ENCODE measurements at regions not wholly inside any gene's neighbourhood (a gene's known extent, or its start where the extent isn't known, plus 50 kb on each side); places are given as distances from the start of the nearest gene placed in this dataset.

DNA sequence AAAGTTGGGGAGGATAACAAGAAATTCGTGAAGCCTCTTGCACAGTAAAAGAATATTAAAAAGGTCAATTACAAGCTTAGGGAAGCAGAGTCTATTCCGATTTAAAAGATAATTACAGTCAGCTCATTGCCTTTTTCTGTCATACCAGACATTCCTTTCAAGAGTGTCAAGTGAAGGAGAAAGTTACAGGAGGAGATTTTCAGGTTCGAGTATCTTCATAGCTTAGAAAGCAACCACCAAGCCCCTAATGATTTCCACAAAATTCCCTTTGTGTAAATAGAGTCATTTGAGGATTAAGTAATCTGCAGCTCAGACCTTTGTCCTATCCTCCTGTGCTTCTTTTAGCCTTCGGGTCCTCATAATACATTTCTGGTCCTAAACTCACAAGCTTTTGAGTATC, 414.9 kb downstream of the CDH2 start:
- DNase-seq (ENCODE audit: low read depth) = no peak

DNA sequence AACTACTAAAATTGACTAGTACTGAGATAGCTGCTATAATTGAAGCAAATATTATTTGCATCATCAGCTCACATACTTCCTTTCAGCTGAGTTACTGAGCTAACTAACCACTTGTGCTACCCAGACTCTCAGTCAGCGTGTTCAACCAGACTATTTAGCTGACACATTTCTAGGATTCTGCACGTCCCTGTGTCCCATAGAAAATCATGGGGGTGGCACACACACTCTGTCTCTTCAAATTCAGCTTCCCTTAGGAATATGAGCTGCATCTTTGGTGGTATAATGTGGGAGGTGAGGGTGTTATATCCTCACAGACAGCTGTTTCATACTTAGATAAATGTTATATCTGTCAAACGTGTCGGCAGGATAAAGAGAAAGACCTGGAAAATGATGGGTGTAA, 424.0 kb downstream of the CDH2 start:
- no peak for DNase-seq (ENCODE audit: low read depth)

DNA sequence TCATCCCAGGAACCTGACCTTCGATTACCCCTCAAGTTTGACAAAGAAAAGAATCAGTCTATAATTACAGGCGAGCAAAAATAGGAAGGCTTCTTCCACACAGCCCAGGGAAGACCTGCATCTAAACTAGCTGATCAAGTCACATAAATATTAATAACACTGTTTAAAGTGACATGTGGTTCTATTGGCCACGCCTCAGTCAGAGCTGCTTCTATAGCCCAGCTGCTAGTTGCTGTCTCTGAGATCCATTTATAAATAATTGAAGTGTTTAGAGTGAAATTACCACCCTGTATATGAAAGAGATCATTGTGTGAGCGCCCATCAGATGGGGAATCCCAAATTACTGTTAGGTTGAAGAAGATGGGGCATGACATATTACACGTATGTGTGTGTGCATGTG, 426.0 kb downstream of the CDH2 start:
- DNase-seq (ENCODE audit: low read depth) = no peak

DNA sequence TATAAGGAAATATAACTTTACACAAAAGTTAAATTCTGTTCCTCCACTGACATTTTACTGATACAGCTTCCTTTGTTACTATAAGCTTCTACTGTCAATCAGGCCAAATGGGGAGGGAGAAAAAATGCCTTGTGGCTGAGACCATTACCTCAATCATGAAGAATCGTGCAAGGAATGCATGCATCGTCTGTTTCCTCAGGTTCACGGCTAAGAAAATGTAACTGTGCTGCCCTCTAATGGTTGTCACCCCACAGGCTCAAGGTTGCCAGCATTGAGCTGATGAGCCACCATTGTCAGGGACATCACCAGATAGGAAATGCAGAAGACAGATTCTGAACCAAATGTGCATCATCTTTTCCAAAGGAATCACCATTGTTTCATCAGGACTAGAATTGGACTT, 426.9 kb downstream of the CDH2 start:
- DNase-seq (ENCODE audit: low read depth) = peak; percentile 18

DNA sequence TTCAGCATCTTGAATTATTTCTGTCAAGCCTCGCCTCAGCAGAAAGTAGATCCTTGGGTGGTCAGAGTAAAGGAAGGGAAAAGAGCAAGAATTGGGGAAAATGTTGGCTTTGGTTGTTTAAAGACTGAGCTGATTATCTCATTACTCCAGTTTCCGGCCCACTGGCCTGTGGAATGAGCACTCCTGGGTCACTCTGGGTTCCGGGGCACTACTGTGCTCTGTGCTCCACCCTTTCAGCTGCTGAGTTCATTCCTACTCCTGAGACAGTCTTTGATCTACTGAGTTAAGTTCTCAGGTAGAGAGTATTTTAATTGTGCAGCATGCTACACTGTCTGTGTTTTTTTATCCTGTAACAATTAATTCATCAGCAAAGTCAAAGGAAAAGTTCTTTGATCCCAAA, 427.7 kb downstream of the CDH2 start:
- no peak for DNase-seq (ENCODE audit: low read depth)

DNA sequence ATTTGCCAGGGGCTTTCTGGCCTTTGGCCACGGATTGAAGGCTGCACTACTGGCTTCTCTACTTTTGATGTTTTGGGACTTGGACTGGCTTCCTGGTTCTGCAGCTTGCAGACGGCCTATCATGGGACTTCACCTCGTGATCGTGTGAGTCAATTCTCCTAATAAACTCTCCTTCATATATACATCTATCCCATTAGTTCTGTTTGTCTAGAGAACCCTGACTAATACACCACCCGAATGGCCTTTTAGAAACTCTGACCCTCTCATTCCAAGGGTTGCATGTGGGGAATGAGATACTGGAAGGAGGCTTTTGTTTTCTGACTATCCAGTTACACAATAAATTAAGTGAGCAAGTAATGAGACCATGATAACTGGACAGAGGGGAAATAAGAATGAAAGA, 430.7 kb downstream of the CDH2 start:
- DNase-seq (ENCODE audit: low read depth) = no peak

DNA sequence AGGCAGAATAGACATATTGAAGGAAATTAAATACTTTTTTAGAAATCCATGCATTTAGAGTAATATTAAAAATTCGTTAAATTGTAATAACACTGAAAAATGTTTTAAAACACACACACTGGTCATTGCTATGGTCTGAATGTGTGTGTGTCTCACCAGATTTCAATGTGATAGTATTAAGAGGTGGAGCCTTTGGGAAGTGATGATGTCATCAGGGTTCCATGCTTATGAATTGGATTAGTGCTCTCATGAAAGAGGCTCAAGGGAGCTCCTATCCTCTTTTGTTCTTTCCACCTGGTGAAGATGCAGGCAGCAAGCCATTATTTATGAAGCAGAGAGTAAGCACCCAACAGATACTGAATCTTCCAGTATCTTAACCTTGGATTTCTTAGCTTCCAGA, 441.8 kb downstream of the CDH2 start:
- DNase-seq (ENCODE audit: low read depth) = no peak

DNA sequence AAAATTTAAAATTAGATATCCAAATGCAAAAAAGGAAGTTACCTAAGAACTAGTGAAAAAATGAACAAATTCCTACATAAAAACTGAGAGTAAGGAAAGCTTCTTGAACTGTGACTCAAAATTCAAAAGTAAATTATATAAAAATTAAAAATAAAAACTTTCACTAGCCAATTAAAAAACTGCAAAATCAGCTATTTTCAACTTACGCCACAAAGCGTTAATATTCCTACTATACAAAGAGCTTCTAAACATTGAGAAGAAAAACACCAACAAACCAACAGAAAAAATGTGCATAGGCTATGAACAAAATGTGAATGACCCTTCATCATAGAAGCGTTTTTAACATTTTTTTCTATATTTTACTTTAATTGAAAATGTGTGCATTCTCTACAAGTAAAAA, 445.7 kb downstream of the CDH2 start:
- DNase-seq (ENCODE audit: low read depth) = no peak

DNA sequence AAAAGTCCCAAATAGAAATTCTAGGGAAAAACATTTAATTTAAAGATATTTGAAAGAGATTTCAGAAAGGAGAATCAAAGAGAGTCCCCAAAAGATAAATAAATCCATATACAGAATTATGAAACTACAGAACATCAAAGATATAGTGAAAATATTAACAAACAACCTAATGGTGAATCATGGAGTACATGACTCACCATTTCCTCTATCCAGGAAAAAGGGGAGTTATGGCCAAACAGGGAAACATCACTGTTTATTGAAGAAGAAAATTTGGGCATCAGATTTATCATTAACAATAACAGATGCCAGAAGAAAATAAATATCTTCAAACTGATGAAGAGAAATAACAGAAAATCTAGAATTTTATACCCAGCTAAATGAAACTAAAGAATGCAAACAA, 448.3 kb downstream of the CDH2 start:
- DNase-seq (ENCODE audit: low read depth) = no peak

DNA sequence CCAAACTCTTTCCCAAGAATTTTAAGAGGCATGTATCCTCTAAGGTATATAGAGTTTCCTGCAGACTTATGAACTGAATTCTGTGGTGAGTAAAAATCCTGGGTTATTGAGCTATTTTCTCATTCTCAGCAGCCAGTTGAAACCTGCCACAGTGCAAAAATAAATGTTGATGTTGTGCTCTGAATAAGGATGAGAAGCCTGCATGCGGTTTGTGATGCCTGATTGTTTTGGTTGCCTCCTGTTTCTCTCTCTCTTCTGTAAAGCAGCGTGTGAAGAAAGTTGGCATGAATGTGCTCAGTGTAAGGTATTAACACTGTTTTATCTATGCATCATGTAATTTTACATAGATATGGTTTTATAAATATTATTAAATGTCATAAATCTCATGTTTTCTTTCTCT, 452.6 kb downstream of the CDH2 start:
- DNase-seq (ENCODE audit: low read depth) = no peak

DNA sequence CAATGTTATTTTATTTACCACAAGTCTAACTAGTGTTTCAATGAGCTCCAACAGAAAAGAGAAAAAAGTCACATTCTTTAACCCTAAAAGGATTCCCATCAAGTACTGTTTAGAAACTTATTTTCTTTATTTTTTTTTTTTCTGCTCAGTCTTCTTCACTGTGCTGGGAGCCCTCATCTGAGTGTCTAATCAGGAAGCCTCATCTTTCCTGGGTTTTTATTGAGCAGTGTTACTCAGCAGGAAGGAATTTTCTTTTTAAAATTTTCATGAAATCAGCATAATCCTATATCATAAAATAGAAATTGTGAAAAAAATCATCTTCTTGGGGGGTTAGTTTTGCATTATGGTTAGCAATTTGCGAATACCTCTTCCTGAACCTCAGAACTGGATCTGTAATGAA, 453.8 kb downstream of the CDH2 start:
- no peak for DNase-seq (ENCODE audit: low read depth)

DNA sequence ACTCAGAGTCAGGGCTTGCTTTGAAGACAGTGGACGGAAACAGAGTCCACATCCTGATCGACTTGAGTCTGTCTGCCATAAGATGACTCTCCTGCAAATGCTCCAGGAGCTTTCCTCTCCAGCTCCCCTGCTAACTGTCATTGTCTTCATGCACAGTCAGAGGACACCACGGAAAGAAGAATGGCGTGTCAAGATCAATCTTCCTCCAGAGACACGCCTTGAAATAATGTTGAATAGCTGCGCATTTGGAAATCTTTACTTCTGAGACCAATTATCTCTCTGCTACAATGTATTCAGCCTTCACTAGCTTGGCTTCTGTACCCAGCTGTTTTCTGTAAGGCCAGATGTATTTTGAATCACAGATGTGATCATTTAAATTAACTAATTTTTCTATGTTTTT, 457.2 kb downstream of the CDH2 start:
- DNase-seq (ENCODE audit: low read depth) = no peak

DNA sequence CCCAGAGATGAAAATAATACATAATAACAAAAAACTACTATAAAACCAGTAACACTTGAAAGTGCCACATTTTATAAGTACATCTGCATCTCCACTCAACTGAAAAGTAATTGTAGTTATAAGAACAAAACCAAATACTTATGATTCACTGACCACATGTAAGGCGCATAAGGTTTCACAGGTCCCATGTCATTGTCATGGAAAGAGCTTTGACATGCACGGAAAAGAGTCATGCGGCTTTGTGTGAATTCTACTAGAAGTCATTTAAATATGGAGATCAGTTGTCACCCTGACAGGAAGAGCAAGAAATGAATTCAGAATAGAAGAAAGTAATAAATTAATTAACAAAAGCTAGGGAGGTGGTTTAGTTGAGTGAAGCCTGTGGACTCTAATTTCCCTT, 459.1 kb downstream of the CDH2 start:
- no peak for DNase-seq (ENCODE audit: low read depth)

DNA sequence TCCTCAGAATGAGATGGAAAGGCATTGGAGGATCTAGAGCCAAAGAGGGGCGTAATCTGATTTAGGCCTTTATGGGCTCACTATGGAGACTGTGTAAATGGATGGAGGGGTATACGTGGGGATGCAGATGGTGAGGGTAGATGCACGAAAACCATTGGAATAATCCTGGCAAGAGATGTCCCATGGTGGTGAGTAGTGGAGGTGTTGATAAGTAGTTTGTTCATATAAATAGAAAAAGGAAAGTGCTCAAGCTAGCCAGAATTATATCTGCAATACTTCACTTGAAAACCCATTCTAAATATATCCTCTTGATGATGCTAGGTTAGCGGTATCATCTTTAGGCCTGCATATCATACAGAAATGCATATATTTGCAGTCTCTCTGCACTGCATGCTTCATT, 459.7 kb downstream of the CDH2 start:
- DNase-seq (ENCODE audit: low read depth) = no peak

DNA sequence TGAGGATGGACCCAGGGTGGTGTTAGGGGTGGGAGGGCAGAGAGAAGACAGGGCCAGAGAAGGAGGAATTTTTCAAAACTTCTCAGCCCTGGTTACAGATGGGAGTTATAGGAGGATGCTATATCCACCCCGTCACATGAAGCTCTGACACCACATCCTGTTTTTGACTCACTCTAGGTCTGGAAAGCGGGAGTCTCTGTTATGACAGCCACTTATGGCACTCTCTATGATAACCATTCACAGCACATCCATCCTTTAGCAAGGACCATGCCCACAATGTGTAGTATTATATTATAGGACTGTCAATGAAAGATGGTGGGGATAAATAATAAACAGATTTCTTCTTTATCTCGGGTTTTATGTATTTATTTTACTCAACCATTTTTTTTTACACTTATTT, 461.2 kb downstream of the CDH2 start:
- DNase-seq (ENCODE audit: low read depth) = no peak

DNA sequence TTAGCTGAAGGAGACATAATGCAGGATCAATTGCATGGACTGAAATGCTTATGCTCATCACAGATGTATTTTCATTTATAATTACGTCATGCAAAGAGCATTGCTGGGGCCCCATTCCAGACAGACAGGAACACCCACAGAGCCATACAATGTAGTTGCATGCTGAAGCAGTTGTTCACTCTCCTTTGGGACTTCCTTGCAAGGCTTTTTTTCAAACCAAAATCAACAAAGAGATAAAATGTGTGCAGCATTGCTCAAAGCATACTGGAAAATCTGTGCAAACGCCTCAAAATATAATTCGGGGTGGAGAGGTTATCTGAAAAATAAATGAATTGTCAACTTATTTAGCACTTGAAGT, 463.2 kb downstream of the CDH2 start:
- DNase-seq (ENCODE audit: low read depth) = peak; percentile 18

DNA sequence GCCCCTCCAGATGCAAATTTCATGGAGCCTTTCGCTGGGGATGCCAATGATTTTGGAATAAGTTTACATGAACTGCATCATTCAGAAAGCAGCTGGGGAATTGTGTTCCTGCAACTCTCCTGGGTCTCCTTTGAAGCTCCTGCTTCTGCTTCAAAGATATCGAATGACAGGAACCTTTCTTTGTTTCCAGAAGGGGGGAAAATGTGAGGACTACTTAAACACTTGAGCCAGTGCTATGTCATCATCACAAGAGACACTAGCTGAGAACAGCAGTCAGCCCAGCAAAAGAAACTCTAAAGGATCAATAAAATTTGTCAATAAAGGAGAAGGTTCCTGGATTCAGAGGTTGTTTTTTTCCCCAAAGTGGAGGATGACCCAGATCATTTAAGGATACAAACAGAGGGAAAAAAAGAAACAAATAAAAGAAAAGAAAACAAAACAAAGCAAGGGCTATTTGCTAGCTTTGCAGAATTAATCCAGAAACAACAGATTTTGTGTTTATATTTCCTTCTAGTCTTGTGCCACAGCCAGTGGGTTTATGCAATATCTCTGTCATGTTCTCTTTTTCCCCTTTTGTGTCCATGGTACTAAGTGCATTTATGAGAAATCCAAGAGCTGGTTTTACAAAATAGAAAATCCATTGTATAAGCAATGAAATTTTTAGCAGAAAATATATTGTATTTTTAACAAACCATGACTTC, 463.7 kb downstream of the CDH2 start:
- no peak for DNase-seq (ENCODE audit: low read depth)

DNA sequence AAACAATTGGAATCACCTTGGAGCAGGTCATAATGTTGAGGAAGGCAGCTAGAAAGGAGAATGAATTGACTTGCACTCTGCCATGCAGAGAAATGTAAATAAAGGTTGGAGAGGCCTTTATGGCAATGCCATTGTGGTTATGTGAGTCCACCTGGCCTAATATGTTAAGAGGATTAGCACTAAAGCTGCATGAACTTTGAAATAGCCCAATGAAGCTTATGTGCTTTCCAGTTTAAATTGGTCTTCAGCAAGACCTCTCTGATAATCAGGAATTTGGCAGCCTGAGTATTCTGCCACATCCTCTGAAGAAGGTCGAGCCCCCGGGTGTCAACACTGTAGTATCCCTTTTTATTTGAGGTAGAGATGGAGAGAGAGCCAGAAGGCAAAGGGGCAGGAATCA, 464.9 kb downstream of the CDH2 start:
- no peak for DNase-seq (ENCODE audit: low read depth)

DNA sequence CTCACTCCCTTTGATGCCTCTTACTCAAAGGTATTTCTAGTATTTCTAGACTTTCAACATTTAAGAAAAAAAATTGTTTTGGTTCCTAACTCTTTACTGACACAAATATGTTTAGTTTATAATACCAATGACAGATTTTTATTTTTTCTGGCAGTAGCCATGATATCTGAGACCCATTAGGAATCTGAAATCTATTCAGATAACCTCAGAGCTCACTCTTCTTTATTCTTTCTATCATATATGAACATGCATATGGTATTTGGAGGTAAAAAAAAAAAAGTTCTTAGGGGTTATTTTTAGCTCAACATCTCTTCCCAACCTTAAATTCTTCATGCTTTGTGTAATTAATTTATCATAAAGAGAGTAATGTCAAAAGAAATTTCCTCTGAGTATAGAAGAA, 465.5 kb downstream of the CDH2 start:
- DNase-seq (ENCODE audit: low read depth) = no peak

DNA sequence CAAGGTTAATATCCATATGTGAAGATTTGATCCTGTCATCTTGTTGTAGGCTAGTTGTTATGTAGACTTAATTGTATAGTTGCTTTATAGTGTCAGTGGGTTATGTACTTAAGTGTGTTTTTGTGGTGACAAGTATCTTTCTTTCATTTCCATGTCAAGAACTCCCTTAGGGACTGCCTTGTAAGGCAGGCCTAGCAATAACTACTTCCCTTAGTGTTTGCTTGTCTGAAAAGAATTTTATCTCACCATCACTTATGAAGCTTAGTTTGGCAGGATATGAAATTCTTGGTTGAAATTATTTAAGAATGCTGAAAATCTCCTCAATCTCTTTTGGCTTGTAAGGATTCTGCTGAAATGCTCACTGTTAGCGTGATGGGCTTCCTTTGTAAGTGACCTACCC, 467.6 kb downstream of the CDH2 start:
- no peak for DNase-seq (ENCODE audit: low read depth)

DNA sequence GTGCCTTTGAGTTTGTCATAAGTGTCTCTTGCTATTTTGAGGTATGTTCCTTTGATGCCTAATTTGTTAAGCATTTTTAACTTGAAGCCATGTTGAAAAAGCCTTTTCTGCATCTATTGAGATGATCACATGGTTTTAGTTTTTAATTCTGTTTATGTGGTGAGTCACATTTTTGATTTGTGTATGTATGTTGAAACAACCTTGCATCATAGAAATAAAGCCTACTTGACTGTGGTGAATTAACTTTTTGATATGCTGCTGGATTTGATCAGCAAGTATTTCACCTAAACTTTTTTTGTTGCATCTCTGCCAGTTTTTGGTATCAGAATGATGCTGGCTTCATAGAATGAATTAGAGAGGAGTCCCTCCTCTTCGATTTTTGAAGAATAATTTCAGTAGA, 469.7 kb downstream of the CDH2 start:
- no peak for DNase-seq (ENCODE audit: low read depth)

DNA sequence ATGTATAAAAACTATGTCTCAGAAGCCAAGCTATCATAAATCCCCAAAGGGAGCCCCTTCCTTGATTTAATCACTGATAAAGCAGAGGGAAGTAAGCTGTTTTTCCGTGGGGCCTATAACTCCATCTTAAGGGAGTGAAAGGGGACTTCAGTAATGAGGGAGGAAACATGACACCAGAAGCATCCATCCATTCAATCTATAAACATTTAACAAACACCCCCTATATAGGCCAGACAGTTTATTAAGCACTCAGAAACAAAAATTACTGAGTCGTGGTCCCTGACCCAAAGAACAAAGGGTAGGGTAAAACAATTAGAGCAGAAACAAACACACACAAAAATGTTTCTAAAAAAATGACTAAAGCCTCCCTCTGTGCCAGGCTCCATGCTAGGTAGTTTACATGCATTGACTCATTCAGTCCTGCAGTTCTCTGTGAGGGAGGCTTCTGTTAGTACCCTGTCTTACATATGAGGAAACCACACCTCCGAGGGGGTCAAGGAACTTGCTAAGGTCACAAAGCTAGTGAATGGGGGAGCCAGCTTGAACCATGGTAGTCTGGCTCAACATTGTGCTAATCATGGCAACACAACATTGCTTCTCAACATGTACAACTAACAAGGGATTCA, 472.1 kb downstream of the CDH2 start:
- DNase-seq (ENCODE audit: low read depth) = no peak

DNA sequence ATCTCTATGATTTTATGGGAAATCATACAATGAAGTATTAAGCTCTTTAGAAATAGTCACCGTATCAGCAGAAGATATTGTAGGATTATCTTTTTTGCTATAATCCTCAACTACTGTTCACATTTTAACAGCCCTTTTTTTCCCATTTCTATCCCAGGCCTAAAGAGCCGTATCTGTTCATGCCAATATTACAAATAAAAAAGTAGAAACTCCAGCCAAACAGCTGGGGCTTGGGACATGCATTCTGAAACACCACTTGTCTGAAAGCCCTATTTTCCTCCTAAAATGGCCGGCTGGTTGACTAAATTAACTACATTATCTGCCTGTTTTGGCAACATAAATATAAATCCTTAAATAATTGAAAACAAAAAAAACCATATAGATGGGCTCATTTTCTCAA, 477.8 kb downstream of the CDH2 start:
- DNase-seq (ENCODE audit: low read depth) = no peak

DNA sequence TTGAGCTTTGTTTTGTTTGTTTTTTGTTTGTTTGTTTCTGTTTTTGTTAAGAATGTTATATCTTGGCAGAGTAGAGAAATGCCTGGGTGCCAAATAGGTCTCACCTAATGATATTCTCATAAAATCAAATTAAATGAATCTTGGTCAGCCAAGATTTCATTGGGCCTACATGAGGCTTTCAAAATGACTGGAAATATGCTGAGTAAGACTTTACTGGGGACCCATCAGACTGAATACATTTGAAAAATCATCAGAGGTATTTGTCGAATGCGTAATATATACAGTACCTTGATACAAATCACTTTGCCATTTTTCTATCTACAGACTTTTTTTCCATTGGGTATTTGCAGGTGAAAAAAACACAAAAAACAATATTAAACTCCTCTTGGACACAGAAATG, 480.8 kb downstream of the CDH2 start:
- no peak for DNase-seq (ENCODE audit: low read depth)

DNA sequence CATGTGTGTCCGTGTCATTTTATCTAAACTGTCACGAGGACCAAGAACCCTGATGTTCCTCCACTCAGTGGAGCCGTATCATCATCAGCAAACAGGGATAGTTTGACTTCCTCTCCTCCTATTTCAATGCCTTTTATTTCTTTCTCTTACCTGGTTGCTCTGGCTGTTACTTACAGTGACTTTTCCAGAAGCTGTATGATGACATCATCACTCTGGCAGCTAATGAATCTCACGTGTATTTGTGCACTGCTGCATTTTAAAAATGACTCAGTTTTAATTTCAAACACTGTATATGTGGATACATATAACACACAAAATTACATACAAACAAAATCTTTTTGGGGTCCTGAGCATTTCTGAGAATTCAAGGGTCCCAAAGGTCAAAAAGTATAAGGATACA, 481.4 kb downstream of the CDH2 start:
- DNase-seq (ENCODE audit: low read depth) = no peak

All from GM04504 (cell line).